GM21825 (cell line): ENCODE measurements at regions not wholly inside any gene's neighbourhood (a gene's known extent, or its start where the extent isn't known, plus 50 kb on each side); places are given as distances from the start of the nearest gene placed in this dataset.
"Not testable (repeated sequence)": the region's sequence is repeated elsewhere in the genome, so short reads cannot be mapped to it uniquely, and the experiment has no call there.

Experiments used
- ATAC-seq: cut with Tn5 transposase; IDR thresholded peaks from one replicate; pipeline ENCODE4 v1.9.1; 2021; ENCODE audit warnings: mild to moderate bottlenecking, moderate library complexity; ENCODE audit not compliant: unreplicated experiment

DNA sequence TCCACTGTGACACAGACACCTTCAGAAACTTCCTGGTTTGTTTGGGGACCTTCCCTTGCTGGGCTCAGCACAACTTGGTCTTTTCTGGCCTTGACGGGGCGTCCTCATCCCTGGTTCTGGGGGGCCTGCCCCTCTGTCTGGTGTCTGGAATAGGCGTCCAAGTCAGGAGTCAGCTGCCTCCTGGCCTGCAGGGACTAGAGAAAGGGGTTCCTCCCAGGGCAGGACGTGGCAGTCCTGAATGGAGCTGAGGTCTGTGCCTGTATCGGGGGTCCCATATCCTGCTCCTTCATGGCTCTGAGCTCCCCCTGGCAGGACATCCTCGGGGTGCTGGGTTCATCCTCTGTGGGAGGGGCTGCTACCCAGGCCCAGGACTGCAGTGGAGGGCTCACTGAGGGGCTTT is 384.0 kb downstream of the TMEM121 start:
- ATAC-seq = no peak

- ATAC-seq = no peak
Observed at GRCh38 chr14:105911006-105911847, 384.8 kb downstream of the TMEM121 start.

DNA sequence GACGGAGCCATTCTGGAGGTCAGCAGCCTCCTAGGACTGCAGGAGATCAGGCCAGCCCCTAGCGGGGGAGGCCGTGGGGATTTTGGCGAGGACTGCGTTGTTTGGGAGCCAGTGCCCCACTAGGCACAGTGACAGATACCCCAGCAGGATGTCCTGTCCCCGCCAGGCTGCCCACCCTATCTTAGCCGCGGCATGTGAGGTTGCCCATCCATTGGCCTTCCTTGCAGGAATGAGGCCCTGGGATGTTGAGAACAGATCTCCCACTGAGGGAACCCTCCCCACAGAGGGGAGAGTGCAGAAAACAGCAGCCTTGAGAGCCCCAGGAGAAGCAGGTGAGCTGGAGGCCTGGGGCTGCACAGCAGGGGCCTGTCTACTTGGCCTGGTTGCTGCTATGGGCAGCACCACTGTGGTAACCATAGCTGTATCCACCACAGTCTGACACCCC is 385.5 kb downstream of the TMEM121 start:
- not testable (repeated sequence) for ATAC-seq

- no peak for ATAC-seq
Observed at GRCh38 chr14:105912641-105913180, 386.3 kb downstream of the TMEM121 start.

- ATAC-seq = no peak
Observed at GRCh38 chr14:105913221-105913620, 386.8 kb downstream of the TMEM121 start.

GRCh38 chr14:105913861-105914260 is 387.5 kb downstream of the TMEM121 start:
- no peak for ATAC-seq

GRCh38 chr14:105914281-105914680 is 387.9 kb downstream of the TMEM121 start:
- ATAC-seq = not testable (repeated sequence)

DNA sequence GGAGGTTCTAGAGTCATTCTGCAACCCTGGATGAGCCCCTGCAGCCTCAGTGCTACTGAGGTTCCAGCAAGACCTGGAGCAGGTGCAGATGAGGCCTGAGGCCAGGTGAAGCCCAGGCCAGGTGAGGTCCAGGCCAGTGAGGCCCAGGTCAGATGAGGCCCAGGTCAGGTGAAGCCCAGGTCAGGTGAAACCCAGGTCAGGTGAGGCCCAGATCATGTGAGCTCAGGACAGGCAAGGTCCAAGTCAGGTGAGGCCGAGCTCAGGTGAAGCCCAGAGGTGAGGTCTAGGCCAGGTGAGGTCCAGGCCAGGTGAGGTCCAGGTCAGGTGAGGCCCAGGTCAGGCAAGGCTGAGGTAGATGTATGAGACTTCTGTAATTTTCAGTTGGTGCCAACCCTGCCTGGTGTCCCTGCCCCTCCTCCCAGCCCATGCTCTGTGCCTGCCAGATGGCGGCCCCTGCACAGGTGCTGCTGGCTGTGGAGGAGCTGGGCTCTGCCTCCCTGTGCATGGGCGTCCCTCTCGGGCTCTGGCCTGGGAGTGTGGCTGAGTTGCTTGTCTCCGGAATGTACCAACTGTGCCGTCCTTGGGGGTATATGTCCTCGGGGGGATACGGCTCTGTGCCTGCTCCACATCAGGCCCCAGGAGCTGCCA is 388.5 kb downstream of the TMEM121 start:
- no peak for ATAC-seq

GRCh38 chr14:105915546-105915945 is 389.2 kb downstream of the TMEM121 start:
- ATAC-seq = not testable (repeated sequence)

GRCh38 chr14:105917136-105917932 is 391.0 kb downstream of the TMEM121 start:
- ATAC-seq = not testable (repeated sequence)

DNA sequence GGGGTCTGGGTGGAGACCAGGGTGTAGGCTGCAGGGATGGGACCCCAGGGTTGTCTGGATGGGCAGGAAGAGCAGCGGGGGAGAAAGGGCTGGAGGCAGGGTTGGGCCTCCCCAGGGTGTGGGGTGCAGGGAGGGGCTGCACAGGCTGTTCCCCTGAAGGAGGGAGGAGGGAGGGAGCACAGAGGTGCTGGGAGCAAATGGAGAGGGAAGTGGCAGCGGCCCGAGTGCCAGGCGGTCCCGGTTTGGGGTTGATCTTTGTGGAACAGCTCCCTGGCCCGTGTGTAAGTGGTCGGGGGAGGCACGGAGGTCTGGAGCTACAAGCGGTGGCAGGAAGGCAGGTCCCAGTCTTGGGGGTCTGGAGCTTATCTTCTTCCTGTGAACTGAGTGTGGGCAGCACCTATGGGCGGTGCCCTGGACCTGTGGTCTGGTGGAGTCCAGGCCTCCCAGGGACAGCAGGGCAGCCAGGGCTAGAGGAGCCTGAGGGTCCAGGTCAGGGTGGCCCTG is 391.6 kb downstream of the TMEM121 start:
- no peak for ATAC-seq

GRCh38 chr14:105918496-105919262 is 392.3 kb downstream of the TMEM121 start:
- no peak for ATAC-seq

GRCh38 chr14:105919458-105920150 is 393.2 kb downstream of the TMEM121 start:
- ATAC-seq = no peak

DNA sequence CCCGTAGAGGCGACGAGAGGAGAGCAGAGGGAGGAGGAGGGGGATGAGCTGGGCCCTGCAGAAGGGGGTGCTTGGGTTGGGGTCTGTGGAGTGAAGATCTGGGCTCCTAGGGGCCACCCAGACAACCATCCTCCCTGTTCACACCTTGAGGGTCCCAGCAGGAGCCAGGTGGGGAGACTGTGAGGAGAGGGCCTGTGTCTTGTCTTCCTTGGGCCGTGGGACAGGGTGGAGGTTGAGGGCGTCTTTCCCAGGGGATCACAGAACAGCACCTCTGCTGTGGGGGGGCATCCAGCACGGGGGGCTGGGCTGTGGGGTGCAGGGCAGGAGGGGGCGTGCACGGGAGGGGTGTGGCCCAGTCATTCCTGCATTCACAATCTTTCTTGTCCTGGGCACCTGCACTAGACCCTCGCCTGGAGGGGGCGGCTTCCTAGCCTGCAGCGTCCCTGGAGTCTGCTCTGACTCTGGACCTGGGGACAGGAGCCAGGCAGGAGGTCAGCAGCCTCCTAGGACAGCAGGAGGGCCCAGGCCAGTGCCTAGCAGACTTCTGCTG is 393.8 kb downstream of the TMEM121 start:
- ATAC-seq = not testable (repeated sequence)

DNA sequence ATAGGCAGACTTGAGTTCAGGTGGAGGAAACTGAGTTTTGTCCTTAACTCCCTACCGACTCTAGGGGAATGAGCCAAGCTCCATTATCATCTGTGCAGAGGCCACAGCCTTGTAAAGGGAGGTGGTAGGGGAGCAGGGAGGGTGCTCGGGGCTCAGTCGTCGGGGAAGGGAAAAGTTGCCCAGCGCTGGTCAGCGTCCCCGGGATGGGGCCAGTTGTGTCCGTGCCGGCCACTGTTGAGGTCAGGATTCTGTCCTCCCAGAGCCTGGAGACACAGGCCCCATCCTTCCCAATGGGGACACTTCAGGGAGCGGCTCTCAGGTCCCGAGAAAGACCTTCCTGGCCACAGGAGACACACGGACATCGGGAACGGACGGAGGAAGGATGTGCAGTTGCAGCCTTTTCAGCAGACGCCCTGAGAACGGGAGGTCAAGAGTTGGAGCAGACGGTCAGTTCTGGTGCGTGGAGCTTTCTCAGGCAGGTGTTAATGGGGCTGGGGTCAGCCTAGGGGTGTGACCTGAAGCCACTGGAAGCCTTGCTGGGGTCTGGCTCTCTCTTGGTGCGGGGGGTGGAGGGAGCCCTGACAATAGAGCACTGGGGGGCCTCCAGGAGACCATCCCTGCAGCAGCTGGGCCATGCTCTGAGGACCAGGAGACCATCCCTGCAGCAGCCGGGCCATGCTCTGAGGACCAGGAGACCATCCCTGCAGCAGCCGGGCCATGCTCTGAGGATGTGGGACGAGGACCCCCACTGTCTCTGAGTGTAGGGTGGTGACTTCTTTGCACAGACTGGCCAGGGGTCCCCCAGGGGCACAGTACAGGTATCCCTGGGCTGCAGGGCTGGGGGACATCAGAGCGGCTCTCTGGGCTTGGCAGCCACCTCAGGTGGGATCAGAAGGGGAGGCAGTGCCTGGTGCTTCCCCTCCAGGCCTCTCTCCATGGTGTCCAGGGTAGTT is 394.7 kb downstream of the TMEM121 start:
- not testable (repeated sequence) for ATAC-seq

GRCh38 chr14:105921781-105922180 is 395.4 kb downstream of the TMEM121 start:
- not testable (repeated sequence) for ATAC-seq

- not testable (repeated sequence) for ATAC-seq
Observed at GRCh38 chr14:105923520-105924191, 397.3 kb downstream of the TMEM121 start.
